Hematopoietic multipotent progenitor cell treated with erythropoietin and hydrocortisone succinate and interleukin-3 and kit ligand, for 17 days (in vitro differentiated cells): ENCODE measurements at regions not wholly inside any gene's neighbourhood (a gene's known extent, or its start where the extent isn't known, plus 50 kb on each side); places are given as distances from the start of the nearest gene placed in this dataset.

Source experiments
- DNase-seq: peaks from one replicate; pipeline ENCODE4 v3.0.0-alpha.2; 2015; ENCODE audit warnings: low spot score

GRCh38 chr4:138562544-138562991 is 320.4 kb upstream of the SLC7A11 start:
- DNase-seq: no peak

- DNase-seq: no peak
Observed at GRCh38 chr4:138561906-138562305, 319.8 kb upstream of the SLC7A11 start.

GRCh38 chr4:138561276-138561880 is 319.2 kb upstream of the SLC7A11 start:
- no peak for DNase-seq

GRCh38 chr4:138560448-138560847 is 318.3 kb upstream of the SLC7A11 start:
- no peak for DNase-seq

DNA sequence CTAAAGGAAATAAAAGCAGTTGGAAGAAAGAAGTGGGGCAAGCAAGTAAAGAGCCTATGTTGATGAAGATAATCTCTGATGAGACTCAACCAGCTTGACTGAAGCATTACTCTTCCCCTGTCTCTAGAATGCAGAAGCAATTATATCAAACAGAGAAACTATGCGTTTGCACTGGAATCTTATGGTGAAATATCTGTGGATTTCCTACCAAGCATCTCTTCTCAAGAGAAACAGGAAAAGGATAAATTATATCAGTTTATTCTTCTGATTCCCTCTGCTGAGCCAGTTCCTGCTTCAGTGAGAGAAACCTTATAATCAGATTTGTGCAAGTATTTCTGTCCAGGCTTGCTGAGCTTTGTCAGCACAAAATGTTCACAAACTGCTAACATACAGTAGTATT is 316.7 kb upstream of the SLC7A11 start:
- no peak for DNase-seq

DNA sequence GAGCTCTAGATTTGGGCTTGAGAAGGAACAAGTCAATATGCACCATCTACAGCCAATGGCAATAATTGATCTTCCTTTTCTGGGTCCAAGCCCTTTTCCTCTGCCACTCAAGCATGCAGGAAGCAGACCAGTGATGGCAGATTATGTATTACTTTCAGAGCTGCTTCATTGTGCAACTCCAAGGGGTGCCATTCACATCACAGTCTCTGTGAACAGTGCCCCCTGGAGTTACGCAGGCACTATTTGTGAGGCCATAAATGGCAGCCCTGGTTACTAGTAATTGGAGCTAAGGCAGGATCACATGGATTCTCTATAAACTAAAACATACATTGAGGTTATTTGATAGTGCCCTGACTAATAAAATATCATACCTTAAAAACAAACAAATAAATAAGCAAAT is 313.4 kb upstream of the SLC7A11 start:
- DNase-seq: no peak

DNA sequence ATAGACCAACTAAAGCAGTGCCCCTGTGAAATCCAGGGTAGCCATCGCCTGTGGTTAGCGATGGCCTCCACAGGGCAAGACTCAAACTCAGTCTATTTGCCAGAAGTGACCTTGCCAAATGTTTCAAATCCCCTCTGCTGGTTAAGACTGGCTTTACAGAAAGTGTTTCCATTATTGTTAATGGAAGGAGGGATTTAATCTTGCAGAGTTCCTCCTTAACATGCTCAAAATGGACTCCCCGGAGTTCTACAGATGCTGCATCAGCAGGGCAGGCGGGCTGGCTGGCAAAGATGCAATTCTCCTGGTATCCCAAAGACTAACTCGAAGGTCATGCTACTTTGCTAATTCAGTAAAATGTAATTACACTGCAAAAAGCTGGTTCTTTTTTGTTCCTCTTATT is 313.0 kb upstream of the SLC7A11 start:
- no peak for DNase-seq

DNA sequence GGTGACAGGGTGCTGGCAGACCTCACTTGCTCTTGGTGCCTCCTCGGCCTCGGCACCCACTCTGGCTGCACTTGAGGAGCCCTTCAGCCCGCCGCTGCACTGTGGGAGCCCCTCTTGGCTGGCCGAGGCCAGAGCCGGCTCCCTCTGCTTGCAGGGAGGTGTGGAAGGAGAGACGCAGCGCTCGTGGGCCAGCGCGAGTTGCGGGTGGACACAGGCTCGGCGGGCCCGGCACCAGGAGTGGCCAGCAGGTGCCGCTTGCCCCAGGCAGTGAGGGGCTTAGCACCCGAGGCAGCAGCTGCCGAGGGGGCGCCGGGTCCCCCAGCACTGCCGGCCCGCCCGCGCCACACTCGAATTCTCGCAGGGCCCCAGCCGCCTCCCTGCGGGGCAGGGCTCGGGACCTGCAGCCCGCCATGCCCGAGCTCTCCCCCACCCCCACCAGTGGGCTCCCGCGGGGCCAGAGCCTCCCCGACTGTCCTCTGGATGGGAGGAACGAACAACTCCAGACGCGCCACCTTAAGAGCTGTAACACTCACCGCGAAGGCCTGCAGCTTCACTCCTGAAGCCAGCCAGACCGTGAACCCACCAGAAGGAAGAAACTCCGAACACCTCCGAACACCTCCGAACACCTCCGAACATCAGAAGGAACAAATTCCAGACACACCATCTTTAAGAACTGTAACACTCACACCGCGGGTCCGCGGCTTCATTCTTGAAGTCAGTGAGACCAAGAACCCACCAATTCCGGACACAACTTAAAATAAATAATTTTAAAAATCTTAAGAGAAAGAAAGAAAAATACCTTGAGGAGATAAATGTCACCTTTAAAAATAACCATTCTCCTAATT is 311.1 kb upstream of the SLC7A11 start:
- DNase-seq: no peak

- DNase-seq: no peak
Observed at GRCh38 chr4:138542191-138542776, 300.1 kb upstream of the SLC7A11 start.

DNA sequence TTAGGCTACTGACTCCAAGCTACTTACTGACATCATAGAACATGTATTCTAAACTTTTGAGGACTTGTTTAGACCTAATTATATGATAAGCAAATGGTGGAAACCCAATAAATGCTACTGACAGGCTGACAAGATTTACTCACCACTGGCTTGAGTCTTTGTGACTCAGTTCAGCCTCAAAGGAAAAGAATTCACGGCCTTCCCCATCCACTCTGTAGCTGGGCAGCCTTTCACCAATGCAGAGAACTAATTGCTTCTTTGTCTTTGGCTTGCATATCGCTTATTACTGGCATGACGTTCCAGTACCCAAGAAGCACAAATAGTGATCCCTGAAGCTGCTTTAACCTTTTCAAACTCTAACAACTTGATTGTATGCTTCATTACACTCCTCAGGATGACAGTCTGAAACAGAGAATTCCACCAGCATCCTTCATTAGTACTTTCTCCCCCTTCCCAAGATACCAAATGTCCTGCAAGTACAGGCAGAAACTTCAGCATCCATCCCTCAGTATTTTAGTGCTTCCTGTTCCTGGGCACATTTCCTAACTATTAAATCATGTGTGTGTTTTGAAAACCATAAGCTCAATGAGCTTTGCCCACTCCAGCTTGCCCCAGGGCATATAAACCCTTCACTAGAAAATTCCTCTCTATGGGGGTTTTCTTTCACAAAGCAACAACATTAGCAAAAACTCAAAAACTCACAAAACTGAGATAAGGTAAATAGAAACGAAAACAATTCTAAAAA is 298.1 kb upstream of the SLC7A11 start:
- no peak for DNase-seq

- DNase-seq: no peak
Observed at GRCh38 chr4:138538743-138539142, 296.6 kb upstream of the SLC7A11 start.

DNA sequence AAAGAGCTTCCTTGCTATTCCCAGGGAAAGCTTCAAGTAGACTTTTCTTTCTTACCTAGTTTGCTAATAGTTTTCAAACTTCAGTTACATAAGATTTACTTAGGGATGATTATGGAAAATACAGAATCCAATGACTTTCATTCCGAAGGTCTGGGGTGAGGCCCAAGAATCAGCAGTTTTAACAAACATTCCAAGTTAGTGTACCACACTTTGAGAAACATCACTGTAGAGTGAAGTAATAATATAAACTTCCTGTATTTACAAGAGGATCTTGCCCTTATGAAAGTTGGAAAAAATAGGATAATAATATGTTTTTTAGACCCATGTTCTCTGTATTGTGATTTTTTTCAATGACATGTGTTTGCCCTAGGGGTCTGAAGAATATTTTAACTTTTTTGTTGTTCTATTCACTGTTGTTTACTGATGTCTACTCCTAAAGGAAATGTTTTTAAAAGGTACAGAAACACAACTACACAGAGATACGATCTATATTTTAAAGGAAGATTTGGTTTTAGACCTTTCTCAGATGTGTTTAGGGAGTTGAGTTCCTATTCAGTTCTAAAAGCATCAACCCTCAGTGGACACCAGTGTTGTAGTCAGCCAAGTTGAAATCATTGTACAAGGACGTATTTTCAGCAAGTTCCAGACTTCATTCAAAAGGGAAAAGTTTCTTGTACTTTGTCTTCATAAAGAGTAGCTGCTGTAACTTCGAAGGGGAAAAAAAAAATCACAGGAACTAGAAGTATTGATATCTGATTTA is 295.8 kb upstream of the SLC7A11 start:
- no peak for DNase-seq

GRCh38 chr4:138535316-138535715 is 293.2 kb upstream of the SLC7A11 start:
- no peak for DNase-seq

GRCh38 chr4:138522366-138522765 is 280.2 kb upstream of the SLC7A11 start:
- no peak for DNase-seq

DNA sequence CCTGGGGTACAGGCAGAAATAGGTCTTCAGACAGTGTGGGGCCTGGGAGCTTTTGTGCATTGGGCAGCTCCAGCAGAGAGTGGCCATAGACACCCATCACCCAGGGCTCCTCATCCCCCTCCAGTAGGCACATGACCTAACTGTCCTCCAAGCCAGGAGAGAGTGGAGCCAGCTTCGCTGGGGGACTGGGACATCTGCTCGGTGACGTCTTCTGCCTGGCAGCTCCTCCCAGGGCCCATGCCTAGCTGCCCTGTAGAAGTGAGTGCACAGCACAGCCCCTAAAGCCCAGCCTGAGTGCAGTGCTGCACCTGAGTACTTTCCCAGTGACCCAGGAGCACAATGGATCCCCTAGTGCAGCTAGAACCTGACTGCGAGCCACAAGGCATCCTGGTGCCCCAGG is 279.7 kb upstream of the SLC7A11 start:
- DNase-seq: no peak

DNA sequence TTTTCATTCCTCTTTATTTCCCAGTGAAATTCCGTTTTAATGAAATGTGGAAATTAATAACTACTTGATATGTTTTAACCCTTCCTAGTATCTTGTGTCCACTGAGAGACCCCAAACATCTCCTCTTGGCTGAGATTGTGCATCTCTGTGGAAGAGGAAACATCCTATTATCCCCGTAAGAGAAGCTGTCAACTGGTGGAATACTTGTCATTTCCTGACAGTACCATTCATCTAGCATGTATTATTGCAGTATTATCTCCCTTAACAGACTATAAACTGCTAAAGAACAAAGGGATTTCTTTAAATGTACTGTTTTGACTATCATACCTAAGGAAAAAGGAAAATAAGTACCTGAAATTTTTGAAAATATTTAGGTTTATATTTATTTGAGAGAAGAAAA is 277.3 kb upstream of the SLC7A11 start:
- DNase-seq: no peak

DNA sequence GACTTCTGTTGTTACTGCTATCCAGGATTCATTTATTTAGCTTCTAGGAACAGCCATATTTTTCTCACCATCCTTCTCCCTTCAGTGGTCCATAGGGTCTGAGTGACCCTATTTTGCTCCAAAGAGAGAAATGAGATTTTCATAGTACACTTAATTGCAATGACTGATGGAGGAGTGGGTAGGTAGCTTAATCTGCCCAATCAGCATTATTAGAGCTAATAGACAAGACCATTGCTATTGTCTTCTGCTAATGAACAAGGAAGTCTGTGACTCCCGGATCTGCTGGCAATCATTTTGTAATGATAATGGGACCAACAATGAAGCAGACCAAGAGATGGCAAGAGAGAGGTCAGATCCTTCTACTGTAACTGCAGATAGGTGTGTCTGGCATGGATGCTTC is 271.4 kb upstream of the SLC7A11 start:
- no peak for DNase-seq

GRCh38 chr4:138512756-138513155 is 270.6 kb upstream of the SLC7A11 start:
- DNase-seq: no peak

DNA sequence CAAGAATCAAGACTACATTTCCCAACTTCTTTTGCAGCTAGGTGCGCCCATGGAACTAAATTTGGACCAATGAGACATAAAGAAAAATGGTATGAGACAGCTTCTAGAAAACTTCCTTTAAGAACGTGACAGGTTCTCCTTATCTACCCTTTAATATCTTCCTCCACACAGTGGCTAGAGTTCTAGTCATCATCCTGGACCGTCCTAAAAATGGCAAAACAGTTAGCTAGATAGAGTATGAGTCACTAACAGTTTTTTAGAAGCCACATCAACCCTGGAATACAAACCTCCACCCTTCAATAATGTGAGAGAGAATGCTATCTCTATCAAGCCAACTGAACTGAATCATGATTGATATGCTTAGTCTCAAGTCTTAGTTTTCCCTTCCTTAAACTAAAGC is 267.9 kb upstream of the SLC7A11 start:
- no peak for DNase-seq

DNA sequence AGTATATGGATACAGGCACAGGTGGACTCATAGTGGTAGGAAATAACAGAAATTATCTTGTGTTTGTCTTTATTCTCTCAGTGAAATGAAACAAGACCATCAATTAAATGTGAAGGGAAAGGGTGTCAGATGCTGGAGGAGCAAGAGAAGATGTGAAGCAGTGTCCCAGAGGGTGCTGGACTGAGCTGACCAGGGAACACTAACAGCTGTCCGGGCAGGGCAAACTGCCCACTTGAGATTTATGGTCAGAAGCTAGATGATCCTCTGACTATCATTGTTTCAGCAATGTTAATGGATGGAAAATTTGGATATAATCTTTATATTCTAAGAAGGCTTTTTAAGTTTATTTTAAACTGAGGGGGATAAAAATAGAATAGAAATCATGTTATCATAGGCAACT is 267.2 kb upstream of the SLC7A11 start:
- no peak for DNase-seq

- no peak for DNase-seq
Observed at GRCh38 chr4:138507522-138507921, 265.4 kb upstream of the SLC7A11 start.

DNA sequence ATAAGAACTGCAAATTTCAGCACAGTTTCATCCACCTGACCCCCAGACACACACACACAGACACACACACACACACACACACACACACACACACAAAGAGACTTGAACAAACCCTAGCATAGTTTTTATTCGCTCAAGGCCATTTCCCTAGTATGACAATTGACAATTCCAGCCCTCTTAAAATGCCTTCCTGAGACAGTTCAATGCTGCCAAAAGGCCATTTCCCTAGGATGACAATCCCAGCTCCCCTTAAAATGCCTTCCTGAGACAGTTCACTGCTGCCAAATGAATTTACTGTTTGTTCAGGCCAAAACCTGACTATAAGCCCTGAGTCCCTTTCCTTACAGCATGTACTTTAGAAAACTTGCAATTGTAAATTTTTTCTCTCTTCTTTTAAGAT is 259.5 kb upstream of the SLC7A11 start:
- no peak for DNase-seq
